ENCODE measurements at regions not wholly inside any gene's neighbourhood (a gene's known extent, or its start where the extent isn't known, plus 50 kb on each side); places are given as distances from the start of the nearest gene placed in this dataset.

DNA sequence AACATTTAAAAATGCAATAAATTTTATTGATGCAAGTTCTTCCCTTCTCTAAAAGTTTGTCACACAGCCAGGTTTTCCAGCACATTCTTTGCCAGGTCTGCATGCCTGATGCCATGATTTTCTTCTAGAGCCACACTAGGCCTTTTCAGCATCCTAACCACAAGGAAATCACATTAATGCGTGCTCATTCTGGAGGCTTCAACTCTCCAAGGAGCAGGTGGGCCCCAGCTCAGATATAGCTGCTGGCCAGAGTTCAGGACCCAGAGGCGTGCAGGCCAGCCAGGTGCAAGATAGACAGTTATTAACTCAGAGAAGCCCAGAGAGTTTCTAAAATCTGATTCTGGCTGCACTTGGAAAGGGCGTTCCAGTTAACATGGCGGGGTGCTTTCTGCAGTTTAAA is 124.5 kb upstream of the MAF start:
- no peak for ATAC-seq
- no peaks in the 10 kb centered on the region for H3K9me3 ChIP-seq
- intact Hi-C loops (cut with DNase I): no loop called here
- H3K27ac ChIP-seq: peak overlapping the region in 2 of 3 donors; percentile 65 to 71
- DNase-seq: no peak
- no peak overlapping the region for H3K4me3 ChIP-seq
- WGBS (ENCODE audit: insufficient coverage, low coverage, low lambda C conversion rate, missing lambda C conversion rate): 78% methylated on average over 2 of the region's 4 CpGs
- no peaks in the 10 kb centered on the region for H3K27me3 ChIP-seq
- no peaks in the 10 kb centered on the region for H3K36me3 ChIP-seq
- peaks cover 0 to 41% (median 14%) of the 10 kb centered on the region in 4 donors for H3K4me1 ChIP-seq
- TF ChIP-seq POLR2A (IDR thresholded peaks at IDR 0.05): no peak
- TF ChIP-seq, protein P1, sequence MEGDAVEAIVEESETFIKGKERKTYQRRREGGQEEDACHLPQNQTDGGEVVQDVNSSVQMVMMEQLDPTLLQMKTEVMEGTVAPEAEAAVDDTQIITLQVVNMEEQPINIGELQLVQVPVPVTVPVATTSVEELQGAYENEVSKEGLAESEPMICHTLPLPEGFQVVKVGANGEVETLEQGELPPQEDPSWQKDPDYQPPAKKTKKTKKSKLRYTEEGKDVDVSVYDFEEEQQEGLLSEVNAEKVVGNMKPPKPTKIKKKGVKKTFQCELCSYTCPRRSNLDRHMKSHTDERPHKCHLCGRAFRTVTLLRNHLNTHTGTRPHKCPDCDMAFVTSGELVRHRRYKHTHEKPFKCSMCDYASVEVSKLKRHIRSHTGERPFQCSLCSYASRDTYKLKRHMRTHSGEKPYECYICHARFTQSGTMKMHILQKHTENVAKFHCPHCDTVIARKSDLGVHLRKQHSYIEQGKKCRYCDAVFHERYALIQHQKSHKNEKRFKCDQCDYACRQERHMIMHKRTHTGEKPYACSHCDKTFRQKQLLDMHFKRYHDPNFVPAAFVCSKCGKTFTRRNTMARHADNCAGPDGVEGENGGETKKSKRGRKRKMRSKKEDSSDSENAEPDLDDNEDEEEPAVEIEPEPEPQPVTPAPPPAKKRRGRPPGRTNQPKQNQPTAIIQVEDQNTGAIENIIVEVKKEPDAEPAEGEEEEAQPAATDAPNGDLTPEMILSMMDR (IDR thresholded peaks at IDR 0.05): no peak

DNA sequence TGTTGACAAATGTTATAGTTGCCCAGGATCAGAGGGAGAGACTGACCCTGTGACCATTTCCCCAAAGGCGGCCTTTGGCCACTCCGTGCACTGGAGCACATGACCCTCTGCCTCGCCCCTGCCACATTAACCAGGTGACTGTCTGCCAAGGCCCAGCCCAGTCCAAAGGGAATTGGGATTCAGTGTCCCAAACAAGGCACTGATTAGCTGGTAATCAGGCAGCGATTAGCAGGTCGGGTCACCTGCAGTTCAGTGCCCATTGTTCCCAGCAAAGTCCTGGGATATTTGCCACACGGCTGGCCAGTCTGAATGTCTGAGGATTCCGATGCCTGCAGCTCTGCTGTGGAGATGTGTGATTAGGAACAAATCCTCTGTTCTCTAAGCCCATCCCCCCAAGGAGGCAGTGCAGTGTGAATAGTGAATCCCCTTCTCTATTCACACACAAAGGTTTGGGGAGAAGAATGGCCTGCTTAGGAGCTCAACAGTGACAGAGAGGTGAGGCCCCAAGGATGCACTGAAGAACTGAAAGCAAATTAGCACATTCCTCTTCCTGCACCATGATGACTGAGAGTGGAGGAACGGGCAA is 123.1 kb upstream of the MAF start:
- Histone ChIP-seq H3K36me3 (no peaks in the 10 kb centered on the region), H3K27ac (peak overlapping the region; percentile 22 to 71 (median 65)), H3K4me3 (peak overlapping the region; percentile 0 to 15 (median 3)), H3K9me3 (no peaks in the 10 kb centered on the region), H3K27me3 (no peaks in the 10 kb centered on the region), H3K4me1 (peaks cover 0 to 43% (median 14%) of the 10 kb centered on the region in 4 donors)
- TF ChIP-seq, protein P1 (IDR thresholded peaks at IDR 0.05): no peak
- no peak for TF ChIP-seq POLR2A (IDR thresholded peaks at IDR 0.05)
- intact Hi-C loops (cut with DNase I): no loop called here
- WGBS (ENCODE audit: insufficient coverage, low coverage, low lambda C conversion rate, missing lambda C conversion rate): 21% methylated on average over 7 of the region's 8 CpGs
- DNase-seq (peak; percentile 88 to 97 (median 95)), ATAC-seq (peak; percentile 86 to 97 (median 94))

GRCh38 chr16:79721270-79721669 is 120.7 kb upstream of the MAF start:
- Histone ChIP-seq H3K27ac (peak overlapping the region; percentile 19 to 88 (median 68)), H3K36me3 (no peaks in the 10 kb centered on the region), H3K4me1 (peaks cover 0 to 43% (median 14%) of the 10 kb centered on the region in 4 donors), H3K4me3 (peak overlapping the region in 1 of 3 donors; percentile 9), H3K27me3 (no peaks in the 10 kb centered on the region), H3K9me3 (no peaks in the 10 kb centered on the region)
- intact Hi-C loops (cut with DNase I): no loop called here
- peak; percentile 47 to 65 (median 56) for ATAC-seq
- 24% methylated on average over 6 of the region's 6 CpGs for WGBS (ENCODE audit: insufficient coverage, low coverage, low lambda C conversion rate, missing lambda C conversion rate)
- TF ChIP-seq, protein P1 (IDR thresholded peaks at IDR 0.05): no peak
- peak; percentile 44 for TF ChIP-seq POLR2A (IDR thresholded peaks at IDR 0.05)
- peak in 1 of 3 donors; percentile 51 for DNase-seq

DNA sequence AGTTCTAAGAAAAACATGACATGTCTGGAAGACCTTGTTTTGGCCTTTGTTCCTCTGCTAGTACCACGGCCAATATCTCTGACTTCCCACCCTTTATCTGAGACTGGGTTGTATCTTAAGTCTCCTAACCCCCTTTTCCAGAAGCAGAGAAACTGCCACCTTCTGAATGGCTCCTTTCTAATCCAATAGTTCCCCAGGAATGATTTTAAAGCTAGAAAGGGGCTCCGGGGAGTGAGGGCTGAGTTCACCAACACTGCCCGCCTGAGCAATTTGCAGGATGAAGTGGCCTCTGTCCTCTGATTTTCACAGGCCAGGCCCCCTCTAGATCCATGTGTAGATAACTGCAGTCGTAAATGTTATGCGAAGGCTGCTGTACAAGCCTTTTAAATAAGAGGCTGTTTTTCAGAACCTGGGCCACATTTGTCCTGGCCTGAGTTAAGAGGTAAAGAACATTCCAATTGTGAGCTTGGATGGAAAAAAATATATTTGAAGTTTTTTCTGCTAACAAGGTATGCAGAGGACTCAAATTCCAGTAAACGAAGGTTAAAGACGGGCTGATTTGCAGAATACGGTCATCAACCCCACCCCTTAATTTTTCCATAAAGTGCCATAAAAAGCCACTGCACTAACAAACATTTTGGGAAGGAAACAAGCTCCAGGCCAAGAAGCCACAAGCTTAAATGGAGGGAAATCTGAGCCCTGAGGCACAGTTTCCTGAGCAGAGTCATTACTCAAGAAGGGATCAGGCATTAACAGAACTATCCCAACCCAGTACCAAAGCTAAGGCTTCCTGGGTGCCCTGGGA is 117.0 kb upstream of the MAF start:
- ATAC-seq (no peak), DNase-seq (no peak)
- 87% methylated on average over 8 of the region's 8 CpGs for WGBS (ENCODE audit: insufficient coverage, low coverage, low lambda C conversion rate, missing lambda C conversion rate)
- TF ChIP-seq, protein P1 (IDR thresholded peaks at IDR 0.05): no peak
- H3K9me3 ChIP-seq: no peaks in the 10 kb centered on the region
- H3K27me3 ChIP-seq: no peaks in the 10 kb centered on the region
- H3K36me3 ChIP-seq: no peaks in the 10 kb centered on the region
- intact Hi-C loops (cut with DNase I): no loop called here
- peaks cover 0 to 37% (median 12%) of the 10 kb centered on the region in 4 donors for H3K4me1 ChIP-seq
- H3K4me3 ChIP-seq: no peak overlapping the region
- no peak overlapping the region for H3K27ac ChIP-seq

All from right lobe of liver (tissue), 6 donors.